DOHH2 (cell line): ENCODE measurements at regions not wholly inside any gene's neighbourhood (a gene's known extent, or its start where the extent isn't known, plus 50 kb on each side); places are given as distances from the start of the nearest gene placed in this dataset.
"Not testable (repeated sequence)": the region's sequence is repeated elsewhere in the genome, so short reads cannot be mapped to it uniquely, and the experiment has no call there.

Source experiments
- H3F3A ChIP-seq: fragments of 200-600 bp; sonication (generic), shearing (Covaris generic); 2 replicates; pipeline ENCODE4 v1.6.0; 2016; ENCODE audit warnings: antibody characterized with exemption, mild to moderate bottlenecking; ENCODE audit not compliant: control insufficient read depth, insufficient read depth
- H3K27ac ChIP-seq: fragments of 200-600 bp; sonication (generic); 2 replicates; pipeline ENCODE4 v1.5.1; 2014; ENCODE audit warnings: low read depth, mild to moderate bottlenecking, low read length, moderate library complexity
- H3K27me3 ChIP-seq: fragments of 200-600 bp; sonication (generic); 2 replicates; pipeline ENCODE4 v1.6.1; 2014; ENCODE audit warnings: mild to moderate bottlenecking, low read length, mixed read lengths; ENCODE audit not compliant: control insufficient read depth
- H3K36me3 ChIP-seq: fragments of 200-600 bp; sonication (generic); 2 replicates; pipeline ENCODE4 v1.6.1; 2014; ENCODE audit warnings: mild to moderate bottlenecking, low read length, moderate library complexity, mixed read lengths; ENCODE audit not compliant: control insufficient read depth
- H3K4me1 ChIP-seq: fragments of 200-600 bp; sonication (generic); 2 replicates; pipeline ENCODE4 v1.6.1; 2014; ENCODE audit warnings: mild to moderate bottlenecking, low read length, mixed read lengths; ENCODE audit not compliant: control insufficient read depth
- H3K4me2 ChIP-seq: fragments of 200-600 bp; sonication (generic); 2 replicates; pipeline ENCODE4 v1.6.0; 2014; ENCODE audit warnings: mild to moderate bottlenecking, low read length, moderate library complexity
- H3K4me3 ChIP-seq: fragments of 200-600 bp; sonication (generic); 2 replicates; pipeline ENCODE4 v1.5.1; 2014; ENCODE audit warnings: mild to moderate bottlenecking, low read length, mixed read lengths
- H3K79me2 ChIP-seq: fragments of 200-600 bp; sonication (generic); 2 replicates; pipeline ENCODE4 v1.6.1; 2014; ENCODE audit warnings: mild to moderate bottlenecking, low read length, mixed read lengths; ENCODE audit not compliant: control insufficient read depth
- H3K9me2 ChIP-seq: fragments of 200-600 bp; sonication (generic); replicated peaks from 2 replicates; pipeline ENCODE4 v1.6.1; 2014; ENCODE audit warnings: mild to moderate bottlenecking, low read length, mixed read lengths; ENCODE audit not compliant: control insufficient read depth
- H3K9me3 ChIP-seq: fragments of 200-600 bp; sonication (generic); 2 replicates; pipeline ENCODE4 v1.6.1; 2014; ENCODE audit warnings: antibody characterized with exemption, low read length, mixed read lengths; ENCODE audit not compliant: control insufficient read depth, insufficient read depth
- H4K20me1 ChIP-seq: fragments of 200-600 bp; sonication (generic); 2 replicates; pipeline ENCODE4 v1.6.0; 2014; ENCODE audit warnings: low read depth, mild to moderate bottlenecking, antibody characterized with exemption, low read length, moderate library complexity; ENCODE audit not compliant: control insufficient read depth, insufficient read depth
- CTCF ChIP-seq: fragments of 200-600 bp; sonication (generic); IDR thresholded peaks from one replicate; pipeline ENCODE4 v1.5.1; 2014; ENCODE audit warnings: antibody characterized with exemption, mild to moderate bottlenecking, low read depth, low read length; ENCODE audit not compliant: poor library complexity, severe bottlenecking
- EZH2phosphoT487 ChIP-seq: fragments of 200-600 bp; sonication (generic); IDR thresholded peaks from 2 replicates; pipeline ENCODE4 v1.6.1; 2017; ENCODE audit warnings: borderline replicate concordance, mild to moderate bottlenecking, antibody characterized with exemption, low read length, moderate library complexity, mixed read lengths

GRCh38 chr7:53151496-53151895 is 116.1 kb downstream of the POM121L12 start:
- Histone ChIP-seq H3K27ac (no peak overlapping the region), H3K4me3 (no peak overlapping the region), H3K4me2 (no peak overlapping the region), H3K4me1 (peaks cover 13% of the 10 kb centered on the region), H3F3A (no peaks in the 10 kb centered on the region), H3K9me3 (peaks cover 7% of the 10 kb centered on the region; the same call in 1 of the 2 replicates), H3K36me3 (no peaks in the 10 kb centered on the region), H3K9me2 (no peaks in the 10 kb centered on the region), H3K27me3 (no peaks in the 10 kb centered on the region), H4K20me1 (no peaks in the 10 kb centered on the region), H3K79me2 (no peaks in the 10 kb centered on the region)
- TF ChIP-seq CTCF (no peak), EZH2phosphoT487 (no peak)

- not testable (repeated sequence) for H3K36me3 ChIP-seq, H3K4me1 ChIP-seq, H3K9me3 ChIP-seq, H3K79me2 ChIP-seq, H3K4me2 ChIP-seq, H3F3A ChIP-seq, H3K27me3 ChIP-seq, H3K27ac ChIP-seq, H3K4me3 ChIP-seq, H4K20me1 ChIP-seq, H3K9me2 ChIP-seq
These were observed 151.8 kb downstream of the POM121L12 start for GRCh38 chr7:53187184-53187583.

GRCh38 chr7:53191191-53191695 is 155.8 kb downstream of the POM121L12 start:
- no peaks in the 10 kb centered on the region for H3K36me3 ChIP-seq
- TF ChIP-seq EZH2phosphoT487 = no peak
- H3K9me2 ChIP-seq = no peaks in the 10 kb centered on the region
- H3K79me2 ChIP-seq = no peaks in the 10 kb centered on the region
- no peaks in the 10 kb centered on the region for H3K27me3 ChIP-seq
- no peak overlapping the region for H3K4me2 ChIP-seq
- H3F3A ChIP-seq = no peaks in the 10 kb centered on the region
- no peaks in the 10 kb centered on the region for H3K4me1 ChIP-seq
- no peaks in the 10 kb centered on the region for H3K9me3 ChIP-seq
- H4K20me1 ChIP-seq = no peaks in the 10 kb centered on the region
- H3K4me3 ChIP-seq = no peak overlapping the region
- no peak overlapping the region for H3K27ac ChIP-seq

- no peaks in the 10 kb centered on the region for H4K20me1 ChIP-seq
- H3K27me3 ChIP-seq = no peaks in the 10 kb centered on the region
- no peaks in the 10 kb centered on the region for H3F3A ChIP-seq
- H3K9me2 ChIP-seq = no peaks in the 10 kb centered on the region
- H3K4me2 ChIP-seq = no peak overlapping the region
- no peak for TF ChIP-seq CTCF
- no peaks in the 10 kb centered on the region for H3K79me2 ChIP-seq
- no peak overlapping the region for H3K27ac ChIP-seq
- H3K4me1 ChIP-seq = no peaks in the 10 kb centered on the region
- no peak overlapping the region for H3K4me3 ChIP-seq
- H3K36me3 ChIP-seq = no peaks in the 10 kb centered on the region
- H3K9me3 ChIP-seq = no peaks in the 10 kb centered on the region
These were observed 156.5 kb downstream of the POM121L12 start for GRCh38 chr7:53191836-53192443.
